OCI-LY3 (cell line): ENCODE measurements at regions not wholly inside any gene's neighbourhood (a gene's known extent, or its start where the extent isn't known, plus 50 kb on each side); places are given as distances from the start of the nearest gene placed in this dataset.
"Not testable (repeated sequence)": the region's sequence is repeated elsewhere in the genome, so short reads cannot be mapped to it uniquely, and the experiment has no call there.

Experiments
- H2AFZ ChIP-seq: fragments of 200-600, 300-600 bp; shearing (Covaris generic); 2 replicates; pipeline ENCODE4 v1.6.0; 2014; ENCODE audit warnings: antibody characterized with exemption, low read depth, low read length
- H3K27ac ChIP-seq: fragments of 200-600, 300-600 bp; sonication (generic); 2 replicates; pipeline ENCODE4 v1.5.1; 2014; ENCODE audit warnings: mild to moderate bottlenecking, low read length, moderate library complexity, mixed read lengths
- H3K27me3 ChIP-seq: fragments of 200-600, 300-600 bp; sonication (generic); 2 replicates; pipeline ENCODE4 v1.6.1; 2014; ENCODE audit warnings: low read depth, low read length, mixed read lengths
- H3K36me3 ChIP-seq: fragments of 200-600, 300-600 bp; sonication (generic); replicated peaks from 2 replicates; pipeline ENCODE3; 2014; ENCODE audit warnings: low read depth, low read length, mixed read lengths
- H3K4me1 ChIP-seq: fragments of 300-600, 200-600 bp; sonication (generic); 2 replicates; pipeline ENCODE4 v1.6.1; 2014; ENCODE audit warnings: low read length, mixed read lengths
- H3K4me2 ChIP-seq: fragments of 200-600, 300-600 bp; sonication (generic); 2 replicates; pipeline ENCODE4 v1.6.1; 2014; ENCODE audit warnings: low read length, mixed read lengths
- H3K4me3 ChIP-seq: fragments of 300-600, 200-600 bp; sonication (generic); 2 replicates; pipeline ENCODE4 v1.5.1; 2014; ENCODE audit warnings: antibody characterized with exemption, mild to moderate bottlenecking, low read length, moderate library complexity
- H3K79me2 ChIP-seq: fragments of 300-600, 200-600 bp; shearing (Covaris generic); 2 replicates; pipeline ENCODE4 v1.6.1; 2014; ENCODE audit warnings: mild to moderate bottlenecking, low read length, mixed read lengths
- H3K9ac ChIP-seq: fragments of 300-600, 200-600 bp; shearing (Covaris generic); 2 replicates; pipeline ENCODE4 v1.6.0; 2014; ENCODE audit warnings: mild to moderate bottlenecking, low read length, moderate library complexity
- H3K9me3 ChIP-seq: fragments of 200-600, 300-600 bp; shearing (Covaris generic); 2 replicates; pipeline ENCODE4 v1.6.1; 2014; ENCODE audit warnings: low read length, mixed read lengths; ENCODE audit not compliant: insufficient read depth
- H4K20me1 ChIP-seq: fragments of 200-600, 300-600 bp; sonication (generic); 2 replicates; pipeline ENCODE4 v1.6.1; 2016; ENCODE audit warnings: low read length, mixed read lengths; ENCODE audit not compliant: insufficient read depth
- CTCF ChIP-seq: fragments of 200-600, 300-600 bp; sonication (generic); IDR thresholded peaks from 2 replicates; pipeline ENCODE4 v1.5.1; 2014; ENCODE audit warnings: antibody characterized with exemption, low read length, low read depth
- EZH2phosphoT487 ChIP-seq: fragments of 200-600 bp; shearing (Covaris generic); IDR thresholded peaks from 2 replicates; pipeline ENCODE4 v1.6.1; 2018; ENCODE audit warnings: antibody characterized with exemption, mixed run types, low read depth

GRCh38 chr4:137359691-137360315 lies 172.5 kb downstream of the PCDH18 start:
- TF ChIP-seq CTCF: no peak
- TF ChIP-seq EZH2phosphoT487: no peak
- no peaks in the 10 kb centered on the region for H3K79me2 ChIP-seq
- H3K4me2 ChIP-seq: no peak overlapping the region
- no peak overlapping the region for H2AFZ ChIP-seq
- H3K9me3 ChIP-seq: no peaks in the 10 kb centered on the region
- H3K4me1 ChIP-seq: no peaks in the 10 kb centered on the region
- no peak overlapping the region for H3K27ac ChIP-seq
- no peak overlapping the region for H3K9ac ChIP-seq
- no peaks in the 10 kb centered on the region for H3K27me3 ChIP-seq
- H4K20me1 ChIP-seq: no peaks in the 10 kb centered on the region
- H3K36me3 ChIP-seq: no peaks in the 10 kb centered on the region
- no peak overlapping the region for H3K4me3 ChIP-seq

- not testable (repeated sequence) for H3K27ac ChIP-seq, H3K4me3 ChIP-seq, H3K36me3 ChIP-seq, H3K9me3 ChIP-seq, H3K9ac ChIP-seq, H3K27me3 ChIP-seq, H3K4me1 ChIP-seq, H3K79me2 ChIP-seq, H3K4me2 ChIP-seq, H2AFZ ChIP-seq, H4K20me1 ChIP-seq
These were observed 177.7 kb downstream of the PCDH18 start for GRCh38 chr4:137354562-137354961.

- Histone ChIP-seq H2AFZ (no peak overlapping the region), H3K36me3 (no peaks in the 10 kb centered on the region), H3K9me3 (no peaks in the 10 kb centered on the region), H3K4me1 (no peaks in the 10 kb centered on the region), H3K27ac (no peak overlapping the region), H3K9ac (no peak overlapping the region), H4K20me1 (no peaks in the 10 kb centered on the region), H3K4me3 (no peak overlapping the region), H3K27me3 (no peaks in the 10 kb centered on the region), H3K4me2 (no peak overlapping the region), H3K79me2 (no peaks in the 10 kb centered on the region)
- TF ChIP-seq EZH2phosphoT487 (no peak), CTCF (no peak)
These were observed 184.9 kb downstream of the PCDH18 start for GRCh38 chr4:137347371-137347770.

- no peak overlapping the region for H3K4me3 ChIP-seq
- H3K9ac ChIP-seq: no peak overlapping the region
- no peak overlapping the region for H2AFZ ChIP-seq
- H3K27ac ChIP-seq: no peak overlapping the region
- H3K4me2 ChIP-seq: no peak overlapping the region
- H3K4me1 ChIP-seq: no peaks in the 10 kb centered on the region
- no peaks in the 10 kb centered on the region for H3K36me3 ChIP-seq
- H4K20me1 ChIP-seq: no peaks in the 10 kb centered on the region
- no peaks in the 10 kb centered on the region for H3K27me3 ChIP-seq
- H3K9me3 ChIP-seq: no peaks in the 10 kb centered on the region
- no peak for TF ChIP-seq CTCF
- TF ChIP-seq EZH2phosphoT487: no peak
- no peaks in the 10 kb centered on the region for H3K79me2 ChIP-seq
These were observed 186.7 kb downstream of the PCDH18 start for GRCh38 chr4:137345597-137345996.
